Natural killer cell (primary cell): ENCODE measurements at regions not wholly inside any gene's neighbourhood (a gene's known extent, or its start where the extent isn't known, plus 50 kb on each side); places are given as distances from the start of the nearest gene placed in this dataset.

Experiments
- ATAC-seq, 3 donors: fragments of 150-1000 bp in 2 of 3; fragments of 200-7000 bp in 1 of 3; cut with Tn5 transposase; 1 replicate in 1 of 3; 2 replicates in 2 of 3; pipeline ENCODE4 v1.10.0; 2021; ENCODE audit warnings: mild to moderate bottlenecking in 2 of 3, moderate library complexity in 2 of 3
- DNase-seq, 2 donors: peaks; one replicate each; pipeline versions ENCODE4 v3.0.0 to v3.0.0-alpha.2; 2013 to 2021; ENCODE audit warnings: mixed read lengths in 1 of 2
- H3K27ac ChIP-seq: one replicate; pipeline ENCODE4 v1.5.1; 2013; ENCODE audit warnings: mild to moderate bottlenecking, low read length
- H3K27me3 ChIP-seq: one replicate; pipeline ENCODE4 v1.6.1; 2013; ENCODE audit warnings: low read length; ENCODE audit not compliant: control insufficient read depth, insufficient read depth
- H3K36me3 ChIP-seq: one replicate; pipeline ENCODE4 v1.6.1; 2013; ENCODE audit warnings: low read length; ENCODE audit not compliant: control insufficient read depth, insufficient read depth
- H3K4me1 ChIP-seq: one replicate; pipeline ENCODE4 v1.6.1; 2013; ENCODE audit warnings: low read length; ENCODE audit not compliant: control insufficient read depth, insufficient read depth
- H3K4me3 ChIP-seq: one replicate; pipeline ENCODE4 v1.5.1; 2013; ENCODE audit warnings: low read length
- H3K9me3 ChIP-seq: one replicate; pipeline ENCODE4 v1.6.1; 2013; ENCODE audit warnings: low read length; ENCODE audit not compliant: control insufficient read depth, insufficient read depth
- H3K27ac Mint-ChIP-seq, 2 donors: one replicate each; pipeline ENCODE4 v1.8.0; 2022; ENCODE audit warnings: mild to moderate bottlenecking in 2 of 2, mixed read lengths in 2 of 2, moderate library complexity in 1 of 2
- H3K27me3 Mint-ChIP-seq, 2 donors: one replicate each; pipeline ENCODE4 v1.8.0; 2022; ENCODE audit warnings: low read depth in 2 of 2, mixed read lengths in 2 of 2
- H3K36me3 Mint-ChIP-seq: one replicate; pipeline ENCODE4 v1.8.0; 2022; ENCODE audit warnings: mixed read lengths
- H3K4me1 Mint-ChIP-seq, 2 donors: one replicate each; pipeline ENCODE4 v1.8.0; 2022; ENCODE audit warnings: mixed read lengths in 2 of 2
- H3K4me3 Mint-ChIP-seq: one replicate; pipeline ENCODE4 v1.8.0; 2022; ENCODE audit warnings: mild to moderate bottlenecking, moderate library complexity, mixed read lengths
- H3K9me3 Mint-ChIP-seq, 2 donors: one replicate each; pipeline ENCODE4 v1.8.0; 2022; ENCODE audit warnings: mixed read lengths in 2 of 2
- whole genome bisulfite sequencing: methylation state at CpG from one replicate; pipeline ENCODE4 v1.1.7; 2013; ENCODE audit warnings: missing lambda C conversion rate; ENCODE audit not compliant: insufficient coverage; 5-methylcytosine and 5-hydroxymethylcytosine counted together
- intact Hi-C: fragments of 100-400 bp; cut with micrococcal nuclease; formaldehyde crosslinking; loops from one replicate; pipeline ENCODE4 v1.14.2; 2022
- TF ChIP-seq, protein P1 (sequence below): fragments of 200-600 bp; IDR thresholded peaks from one replicate; pipeline ENCODE4 v1.8.0; 2022; ENCODE audit warnings: antibody characterized with exemption

DNA sequence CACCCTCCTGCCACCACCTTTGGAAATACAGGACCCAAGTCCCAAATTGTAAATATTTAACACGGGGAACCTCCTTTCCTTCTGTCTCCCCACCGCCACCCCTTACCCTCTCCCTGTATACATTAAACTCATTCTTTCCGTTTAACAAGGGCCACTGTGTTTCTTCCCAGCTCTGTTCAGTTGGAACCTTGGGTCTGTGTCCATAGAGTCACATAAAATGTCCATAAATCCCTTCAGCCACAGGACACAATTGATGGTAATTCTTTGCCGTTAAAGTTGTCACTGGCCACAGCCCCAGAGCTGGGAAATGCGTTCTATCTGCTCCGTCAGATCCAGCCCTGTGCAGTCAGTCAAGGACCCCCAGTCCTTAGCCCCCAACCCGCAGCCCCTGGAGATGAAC lies 49.9 kb upstream of the FZD7 start:
- Mint-ChIP-seq H3K9me3 (no peaks in the 10 kb centered on the region), H3K36me3 (no peaks in the 10 kb centered on the region), H3K4me3 (no peak overlapping the region), H3K27me3 (peaks cover 0 to 10% of the 10 kb centered on the region in 2 donors), H3K4me1 (no peaks in the 10 kb centered on the region), H3K27ac (no peak overlapping the region)
- Histone ChIP-seq H3K27ac (no peak overlapping the region), H3K4me3 (no peak overlapping the region), H3K9me3 (no peaks in the 10 kb centered on the region), H3K36me3 (no peaks in the 10 kb centered on the region), H3K27me3 (no peaks in the 10 kb centered on the region), H3K4me1 (no peaks in the 10 kb centered on the region)
- intact Hi-C loops = no loop called here
- DNase-seq (no peak), ATAC-seq (no peak)
- TF ChIP-seq, protein P1, sequence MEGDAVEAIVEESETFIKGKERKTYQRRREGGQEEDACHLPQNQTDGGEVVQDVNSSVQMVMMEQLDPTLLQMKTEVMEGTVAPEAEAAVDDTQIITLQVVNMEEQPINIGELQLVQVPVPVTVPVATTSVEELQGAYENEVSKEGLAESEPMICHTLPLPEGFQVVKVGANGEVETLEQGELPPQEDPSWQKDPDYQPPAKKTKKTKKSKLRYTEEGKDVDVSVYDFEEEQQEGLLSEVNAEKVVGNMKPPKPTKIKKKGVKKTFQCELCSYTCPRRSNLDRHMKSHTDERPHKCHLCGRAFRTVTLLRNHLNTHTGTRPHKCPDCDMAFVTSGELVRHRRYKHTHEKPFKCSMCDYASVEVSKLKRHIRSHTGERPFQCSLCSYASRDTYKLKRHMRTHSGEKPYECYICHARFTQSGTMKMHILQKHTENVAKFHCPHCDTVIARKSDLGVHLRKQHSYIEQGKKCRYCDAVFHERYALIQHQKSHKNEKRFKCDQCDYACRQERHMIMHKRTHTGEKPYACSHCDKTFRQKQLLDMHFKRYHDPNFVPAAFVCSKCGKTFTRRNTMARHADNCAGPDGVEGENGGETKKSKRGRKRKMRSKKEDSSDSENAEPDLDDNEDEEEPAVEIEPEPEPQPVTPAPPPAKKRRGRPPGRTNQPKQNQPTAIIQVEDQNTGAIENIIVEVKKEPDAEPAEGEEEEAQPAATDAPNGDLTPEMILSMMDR = no peak
- WGBS = 76% methylated on average over 6 of the region's 7 CpGs
